ENCODE measurements at regions not wholly inside any gene's neighbourhood (a gene's known extent, or its start where the extent isn't known, plus 50 kb on each side); places are given as distances from the start of the nearest gene placed in this dataset.

- Histone ChIP-seq H2BK20ac (ENCODE audit: low read depth, low read length) (no peak overlapping the region), H3K4me3 (ENCODE audit: insufficient read depth, low read depth, low read length) (no peak overlapping the region), H2AFZ (replicated peaks; ENCODE audit: low read length, poor library complexity) (no peak overlapping the region), H3K79me1 (ENCODE audit: low read depth in 1 of 2, low read length in 2 of 2) (no peaks in the 10 kb centered on the region), H4K91ac (ENCODE audit: insufficient read depth, low read depth, low read length) (no peak overlapping the region), H4K20me1 (ENCODE audit: insufficient read depth, low read length) (no peaks in the 10 kb centered on the region), H4K8ac (ENCODE audit: low read depth in 2 of 2, low read length in 2 of 2) (no peak overlapping the region), H3K36me3 (ENCODE audit: control insufficient read depth, insufficient read depth, low read length) (no peaks in the 10 kb centered on the region), H3K9me1 (ENCODE audit: insufficient read depth, low read length) (peaks cover 3% of the 10 kb centered on the region; the same call in 1 of the 2 replicates), H2AK9ac (replicated peaks; ENCODE audit: low read depth, low read length, poor library complexity) (no peak overlapping the region), H3K18ac (ENCODE audit: low read depth, low read length) (no peak overlapping the region), H2BK120ac (ENCODE audit: low read depth, low read length) (no peak overlapping the region), H2BK5ac (ENCODE audit: low read depth, low read length, poor library complexity, severe bottlenecking) (no peak overlapping the region), H3K4me1 (ENCODE audit: control insufficient read depth, insufficient read depth, low read length) (no peaks in the 10 kb centered on the region), H2AK5ac (ENCODE audit: low read depth, low read length) (no peak overlapping the region), H3K9me3 (ENCODE audit: control insufficient read depth, insufficient read depth, low read length) (no peaks in the 10 kb centered on the region), H3K27ac (ENCODE audit: insufficient read depth, low read length) (no peak overlapping the region), H3K27me3 (ENCODE audit: control insufficient read depth, insufficient read depth, low read length) (no peaks in the 10 kb centered on the region), H3K9ac (ENCODE audit: low read depth, low read length) (no peak overlapping the region), H3K56ac (ENCODE audit: extremely low read depth, insufficient read depth, low read length) (no peak overlapping the region), H3K14ac (replicated peaks; ENCODE audit: low read depth, low read length) (no peak overlapping the region), H2BK15ac (ENCODE audit: low read depth, low read length) (no peak overlapping the region), H4K5ac (ENCODE audit: low read depth, low read length) (no peak overlapping the region), H3K4ac (ENCODE audit: low read depth, low read length) (no peak overlapping the region), H3K4me2 (ENCODE audit: low read depth, low read length) (no peak overlapping the region), H3K23ac (ENCODE audit: low read depth, low read length) (no peak overlapping the region)
- ATAC-seq (ENCODE audit: low read depth) (no peak), DNase-seq (no peak)
- BruUV-seq (replicated peaks) = no TSS peak
- intact Hi-C loops (cut with micrococcal nuclease) (no loop called here), dilution Hi-C loops (cut with HindIII; ENCODE audit: low sequenced_read_pairs, unreplicated experiment) (no loop called here), in situ Hi-C loops (cut with MboI; ENCODE audit: low sequenced_read_pairs) (no loop called here)
- TF ChIP-seq RCOR1 (IDR thresholded peaks at IDR 0.05; ENCODE audit: insufficient replicate concordance, low read length) (no peak), FOS (IDR thresholded peaks at IDR 0.05; ENCODE audit: low read depth, low read length) (no peak), BHLHE40 (IDR thresholded peaks at IDR 0.05; ENCODE audit: low read depth, low read length) (no peak), CEBPB (IDR thresholded peaks at IDR 0.05; ENCODE audit: low read depth, low read length) (no peak), MAFK (IDR thresholded peaks at IDR 0.05; ENCODE audit: low read depth, low read length) (no peak), RAD21 (IDR thresholded peaks at IDR 0.05; ENCODE audit: low read length) (no peak), CHD1 (IDR thresholded peaks at IDR 0.05; ENCODE audit: low read depth, low read length) (no peak), NFE2L2 (IDR thresholded peaks at IDR 0.05; ENCODE audit: low read depth, low read length) (no peak), ELK1 (IDR thresholded peaks at IDR 0.05; ENCODE audit: borderline replicate concordance, low read depth, low read length) (no peak), POLR2A (IDR thresholded peaks at IDR 0.05; ENCODE audit: low read depth, low read length) (no peak), MXI1 (IDR thresholded peaks at IDR 0.05; ENCODE audit: borderline replicate concordance, low read depth, low read length) (no peak), RFX5 (IDR thresholded peaks at IDR 0.05; ENCODE audit: low read depth, low read length) (no peak), USF2 (IDR thresholded peaks at IDR 0.05; ENCODE audit: low read depth, low read length) (no peak), MAZ (IDR thresholded peaks at IDR 0.05; ENCODE audit: borderline replicate concordance, low read depth, low read length) (no peak), SMC3 (IDR thresholded peaks at IDR 0.05; ENCODE audit: low read depth, low read length) (no peak)
- TF ChIP-seq, protein P1, sequence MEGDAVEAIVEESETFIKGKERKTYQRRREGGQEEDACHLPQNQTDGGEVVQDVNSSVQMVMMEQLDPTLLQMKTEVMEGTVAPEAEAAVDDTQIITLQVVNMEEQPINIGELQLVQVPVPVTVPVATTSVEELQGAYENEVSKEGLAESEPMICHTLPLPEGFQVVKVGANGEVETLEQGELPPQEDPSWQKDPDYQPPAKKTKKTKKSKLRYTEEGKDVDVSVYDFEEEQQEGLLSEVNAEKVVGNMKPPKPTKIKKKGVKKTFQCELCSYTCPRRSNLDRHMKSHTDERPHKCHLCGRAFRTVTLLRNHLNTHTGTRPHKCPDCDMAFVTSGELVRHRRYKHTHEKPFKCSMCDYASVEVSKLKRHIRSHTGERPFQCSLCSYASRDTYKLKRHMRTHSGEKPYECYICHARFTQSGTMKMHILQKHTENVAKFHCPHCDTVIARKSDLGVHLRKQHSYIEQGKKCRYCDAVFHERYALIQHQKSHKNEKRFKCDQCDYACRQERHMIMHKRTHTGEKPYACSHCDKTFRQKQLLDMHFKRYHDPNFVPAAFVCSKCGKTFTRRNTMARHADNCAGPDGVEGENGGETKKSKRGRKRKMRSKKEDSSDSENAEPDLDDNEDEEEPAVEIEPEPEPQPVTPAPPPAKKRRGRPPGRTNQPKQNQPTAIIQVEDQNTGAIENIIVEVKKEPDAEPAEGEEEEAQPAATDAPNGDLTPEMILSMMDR (conservative IDR thresholded peaks at IDR 0.05; ENCODE audit: low read depth, low read length) = no peak
- WGBS, 2 experiments (ENCODE audit: extremely low coverage in 2 of 2, insufficient read length in 1 of 2) = no CpG with 5 or more reads among the region's 1 CpG
- ChIA-PET CTCF (interaction anchor here (1.7 kb wide), 1 partner anchor 9 kb away, joined by 3 read pairs; no protein-coding TSS in a partner anchor), POLR2A (ENCODE audit: unreplicated experiment) (no interaction called here)
Measured at GRCh38 chr10:52635651-52636050, 136.9 kb downstream of the MBL2 start.

All from IMR-90 (cell line).